A673 (cell line): ENCODE measurements at regions not wholly inside any gene's neighbourhood (a gene's known extent, or its start where the extent isn't known, plus 50 kb on each side); places are given as distances from the start of the nearest gene placed in this dataset.

ENCODE experiments used
- BruUV-seq: library from RNA; stranded (reverse); fragments of 400-500 nt; replicated peaks from 2 replicates; lab custom pipeline; 2021; lab: Mats Ljungman, UMichigan
- CTCF ChIA-PET: fragments of 300-600 bp; sonication (Branson Sonifier 250); formaldehyde crosslinking; loops from one replicate; lab custom pipeline; 2022; ENCODE audit warnings: antibody characterized with exemption; lab: Charles Lee
- POLR2A ChIA-PET: fragments of 300-600 bp; sonication (Branson Sonifier 250); formaldehyde crosslinking; loops from one replicate; lab custom pipeline; 2022; ENCODE audit warnings: antibody characterized with exemption; ENCODE audit not compliant: low non-redundant PET; lab: Charles Lee
- DNase-seq: peaks from one replicate; pipeline ENCODE4 v3.0.0-alpha.2; 2015; ENCODE audit warnings: low spot score
- H3K27ac ChIP-seq: fragments of 200-600 bp; sonication (generic); 2 replicates; pipeline ENCODE4 v1.5.1; 2016; ENCODE audit warnings: mixed run types, low read depth, mild to moderate bottlenecking, mixed read lengths, antibody characterized with exemption, low read length; ENCODE audit not compliant: poor library complexity, severe bottlenecking
- H3K27me3 ChIP-seq: fragments of 200-600 bp; sonication (generic); replicated peaks from 2 replicates; pipeline ENCODE4 v1.6.1; 2017; ENCODE audit warnings: mixed run types, low read depth, mild to moderate bottlenecking, mixed read lengths, antibody characterized with exemption, low read length; ENCODE audit not compliant: insufficient read depth, poor library complexity
- H3K36me3 ChIP-seq: fragments of 200-600 bp; sonication (generic); 2 replicates; pipeline ENCODE4 v1.6.1; 2016; ENCODE audit warnings: mixed run types, mild to moderate bottlenecking, mixed read lengths, antibody characterized with exemption, low read length; ENCODE audit not compliant: insufficient read depth, poor library complexity, severe bottlenecking
- H3K4me1 ChIP-seq: fragments of 200-600 bp; sonication (generic); 2 replicates; pipeline ENCODE4 v1.6.1; 2017; ENCODE audit warnings: mixed run types, mild to moderate bottlenecking, mixed read lengths, antibody characterized with exemption, low read length; ENCODE audit not compliant: insufficient read depth, poor library complexity, severe bottlenecking
- H3K4me3 ChIP-seq: fragments of 200-600 bp; sonication (generic); 2 replicates; pipeline ENCODE4 v1.5.1; 2016; ENCODE audit warnings: low read depth, mixed run types, mild to moderate bottlenecking, mixed read lengths, low read length; ENCODE audit not compliant: poor library complexity, severe bottlenecking
- H3K9me3 ChIP-seq: fragments of 200-600 bp; sonication (generic); 2 replicates; pipeline ENCODE4 v1.6.1; 2016; ENCODE audit warnings: mixed run types, low read depth, mild to moderate bottlenecking, mixed read lengths, antibody characterized with exemption, low read length; ENCODE audit not compliant: poor library complexity, severe bottlenecking
- CTCF ChIP-seq: fragments of 300-800, 200-600 bp; sonication (generic); conservative IDR thresholded peaks from 2 replicates; pipeline ENCODE4 v1.5.1; 2017; ENCODE audit warnings: low read depth, mild to moderate bottlenecking, antibody characterized with exemption, low read length, moderate library complexity, mixed read lengths
- EZH2 ChIP-seq: fragments of 200-600 bp; sonication (generic); IDR thresholded peaks from 2 replicates; pipeline ENCODE4 v1.6.1; 2017; ENCODE audit warnings: borderline replicate concordance, low read depth, mild to moderate bottlenecking, mixed read lengths, antibody characterized with exemption, low read length; ENCODE audit not compliant: poor library complexity, severe bottlenecking
- intact Hi-C: fragments of 100-400 bp; cut with micrococcal nuclease; formaldehyde crosslinking; loops from one replicate; pipeline ENCODE4 v1.10.0; 2022; ENCODE audit not compliant: unreplicated experiment

- CTCF ChIA-PET: no interaction called here
- Histone ChIP-seq H3K9me3 (no peaks in the 10 kb centered on the region), H3K4me1 (peaks cover 9% of the 10 kb centered on the region), H3K27me3 (peaks cover 14% of the 10 kb centered on the region), H3K27ac (no peak overlapping the region), H3K36me3 (no peaks in the 10 kb centered on the region), H3K4me3 (no peak overlapping the region)
- intact Hi-C loops: no loop called here
- POLR2A ChIA-PET: no interaction called here
- TF ChIP-seq CTCF (no peak), EZH2 (no peak)
- BruUV-seq: no TSS peak
- no peak for DNase-seq
These were observed 71.2 kb upstream of the GTF3A start for GRCh38 chr13:27353166-27353583.

- TF ChIP-seq EZH2: no peak
- no peak for TF ChIP-seq CTCF
- Histone ChIP-seq H3K36me3 (no peaks in the 10 kb centered on the region), H3K9me3 (no peaks in the 10 kb centered on the region), H3K4me1 (peaks cover 9% of the 10 kb centered on the region), H3K27me3 (peaks cover 9% of the 10 kb centered on the region), H3K27ac (no peak overlapping the region), H3K4me3 (no peak overlapping the region)
- CTCF ChIA-PET: no interaction called here
- POLR2A ChIA-PET: no interaction called here
- no peak for DNase-seq
- no TSS peak for BruUV-seq
- intact Hi-C loops: no loop called here
These were observed 70.7 kb upstream of the GTF3A start for GRCh38 chr13:27353708-27354107.

GRCh38 chr13:27354379-27354778 is 70.0 kb upstream of the GTF3A start:
- intact Hi-C loops: no loop called here
- H3K4me1 ChIP-seq: peaks cover 8% of the 10 kb centered on the region
- POLR2A ChIA-PET: no interaction called here
- no peak overlapping the region for H3K27ac ChIP-seq
- CTCF ChIA-PET: interaction anchor here (0.6 to 1.0 kb wide), 2 partner anchors 15 to 407 kb away, joined by 3 to 7 read pairs; no protein-coding TSS in a partner anchor
- H3K4me3 ChIP-seq: no peak overlapping the region
- no peaks in the 10 kb centered on the region for H3K9me3 ChIP-seq
- H3K27me3 ChIP-seq: peaks cover 9% of the 10 kb centered on the region
- no TSS peak for BruUV-seq
- H3K36me3 ChIP-seq: no peaks in the 10 kb centered on the region
- DNase-seq: no peak
- TF ChIP-seq EZH2 (no peak), CTCF (no peak)
